H1 (cell line): ENCODE measurements at regions not wholly inside any gene's neighbourhood (a gene's known extent, or its start where the extent isn't known, plus 50 kb on each side); places are given as distances from the start of the nearest gene placed in this dataset.

ENCODE experiments used
- CTCF ChIA-PET: fragments of 300-600 bp; sonication (Branson Sonifier 250); formaldehyde crosslinking; loops from one replicate; lab custom pipeline; 2021; ENCODE audit not compliant: partially characterized antibody; lab: Charles Lee
- POLR2A ChIA-PET: fragments of 300-600 bp; sonication (Branson Sonifier 250); formaldehyde crosslinking; loops from one replicate; lab custom pipeline; 2021; ENCODE audit warnings: inconsistent platforms; ENCODE audit not compliant: partially characterized antibody; lab: Charles Lee
- DNase-seq, 2 experiments: peaks; one replicate each; pipeline versions ENCODE4 v3.0.0 to v3.0.0-alpha.2; 2010 to 2022; ENCODE audit warnings: low spot score in 2 of 2, low read depth in 1 of 2, mixed read lengths in 1 of 2
- FAIRE-seq: peaks from 2 replicates; lab custom pipeline; 2011; peaks lifted over from hg19 to GRCh38; lab: Jason Lieb, UNC
- H2AFZ ChIP-seq: 2 replicates; pipeline ENCODE4 v1.8.1; 2012; ENCODE audit warnings: low read length, inconsistent platforms
- H2AK5ac ChIP-seq: 2 replicates; pipeline ENCODE4 v1.6.1; 2013; ENCODE audit warnings: low read depth, low read length
- H2BK120ac ChIP-seq: replicated peaks from 2 replicates; pipeline ENCODE3; 2013; ENCODE audit warnings: low read depth, low read length, inconsistent platforms
- H2BK12ac ChIP-seq: 2 replicates; pipeline ENCODE4 v1.6.1; 2013; ENCODE audit warnings: low read depth, low read length
- H2BK15ac ChIP-seq: 2 replicates; pipeline ENCODE4 v1.6.1; 2013; ENCODE audit warnings: low read length
- H2BK20ac ChIP-seq: 2 replicates; pipeline ENCODE4 v1.6.1; 2013; ENCODE audit warnings: low read length
- H2BK5ac ChIP-seq: 2 replicates; pipeline ENCODE4 v1.6.1; 2013; ENCODE audit warnings: low read depth, low read length
- H3K14ac ChIP-seq: 2 replicates; pipeline ENCODE4 v1.6.1; 2013; ENCODE audit warnings: inconsistent platforms; ENCODE audit not compliant: insufficient read length
- H3K18ac ChIP-seq: 2 replicates; pipeline ENCODE4 v1.6.1; 2013; ENCODE audit warnings: low read length; ENCODE audit errors: extremely low read depth
- H3K23ac ChIP-seq: 2 replicates; pipeline ENCODE4 v1.6.1; 2013; ENCODE audit warnings: inconsistent platforms; ENCODE audit not compliant: insufficient read length
- H3K23me2 ChIP-seq: 2 replicates; pipeline ENCODE4 v1.6.1; 2013; ENCODE audit warnings: low read depth, low read length
- H3K27ac ChIP-seq: 2 replicates; pipeline ENCODE4 v1.6.1; 2011; ENCODE audit warnings: low read depth, low read length, inconsistent platforms
- H3K27me3 ChIP-seq, 4 experiments: replicated peaks in 1 of 4; 1 replicate in 1 of 4; 2 replicates in 3 of 4; pipeline versions ENCODE4 v1.6.1 to v1.8.1; 2011 to 2013; ENCODE audit warnings: low read length in 3 of 4, mild to moderate bottlenecking in 3 of 4, inconsistent platforms in 2 of 4, mixed read lengths in 2 of 4, moderate library complexity in 1 of 4; ENCODE audit not compliant: control insufficient read depth in 3 of 4, insufficient read depth in 3 of 4; ENCODE audit errors: extremely low read depth in 1 of 4
- H3K36me3 ChIP-seq, 4 experiments: 2 replicates each; pipeline versions ENCODE4 v1.6.1 to v1.8.1; 2011 to 2013; ENCODE audit warnings: mild to moderate bottlenecking in 4 of 4, low read length in 3 of 4, moderate library complexity in 2 of 4, control low read depth in 1 of 4, inconsistent platforms in 1 of 4; ENCODE audit not compliant: insufficient read depth in 4 of 4, control insufficient read depth in 2 of 4
- H3K4ac ChIP-seq: replicated peaks from 2 replicates; pipeline ENCODE3; 2013; ENCODE audit warnings: low read length, low read depth, mixed read lengths, inconsistent platforms; ENCODE audit not compliant: insufficient read length
- H3K4me1 ChIP-seq, 4 experiments: replicated peaks in 1 of 4; 1 replicate in 1 of 4; 2 replicates in 3 of 4; pipeline versions ENCODE4 v1.6.1 to v1.8.1; 2011 to 2013; ENCODE audit warnings: low read length in 3 of 4, inconsistent platforms in 2 of 4, mixed read lengths in 1 of 4; ENCODE audit not compliant: insufficient read depth in 4 of 4, control insufficient read depth in 3 of 4
- H3K4me2 ChIP-seq, 2 experiments: 2 replicates each; pipeline versions ENCODE4 v1.6.1 to v1.8.1; 2011 to 2013; ENCODE audit warnings: low read depth in 2 of 2, low read length in 2 of 2, control low read depth in 1 of 2, inconsistent platforms in 1 of 2, mild to moderate bottlenecking in 1 of 2; ENCODE audit not compliant: insufficient read depth in 1 of 2
- H3K4me3 ChIP-seq, 4 experiments: fragments of 200-600, 300-600 bp in 1 of 4; sonication (generic), shearing (Covaris generic), sonication (Bioruptor Twin) in 1 of 4; 2 replicates each; pipeline versions ENCODE4 v1.5.1 to v1.8.1; 2011 to 2016; ENCODE audit warnings: low read length in 4 of 4, low read depth in 3 of 4, control low read depth in 2 of 4, inconsistent platforms in 2 of 4, mild to moderate bottlenecking in 2 of 4, mixed read lengths in 1 of 4, moderate library complexity in 1 of 4; ENCODE audit not compliant: insufficient read depth in 2 of 4; ENCODE audit errors: extremely low read depth in 1 of 4
- H3K56ac ChIP-seq: replicated peaks from 2 replicates; pipeline ENCODE3; 2013; ENCODE audit warnings: low read depth, mild to moderate bottlenecking, mixed read lengths, low read length, inconsistent platforms; ENCODE audit not compliant: insufficient read length
- H3K79me1 ChIP-seq: 2 replicates; pipeline ENCODE4 v1.6.1; 2013; ENCODE audit warnings: low read depth, low read length, control low read depth
- H3K79me2 ChIP-seq, 2 experiments: 2 replicates each; pipeline versions ENCODE4 v1.6.1 to v1.8.1; 2012 to 2013; ENCODE audit warnings: low read length in 2 of 2, mild to moderate bottlenecking in 2 of 2, inconsistent platforms in 1 of 2; ENCODE audit not compliant: insufficient read depth in 2 of 2, control insufficient read depth in 1 of 2
- H3K9ac ChIP-seq, 4 experiments: replicated peaks in 1 of 4; 1 replicate in 1 of 4; 2 replicates in 3 of 4; pipeline versions ENCODE4 v1.6.1 to v1.8.1; 2011 to 2013; ENCODE audit warnings: low read depth in 3 of 4, low read length in 3 of 4, control low read depth in 2 of 4, mild to moderate bottlenecking in 2 of 4, moderate library complexity in 2 of 4, inconsistent platforms in 1 of 4; ENCODE audit errors: extremely low read depth in 1 of 4
- H3K9me3 ChIP-seq, 2 experiments: 2 replicates each; pipeline versions ENCODE4 v1.6.1 to v1.8.1; 2012 to 2013; ENCODE audit warnings: mild to moderate bottlenecking in 2 of 2, moderate library complexity in 2 of 2, control low read depth in 1 of 2, inconsistent platforms in 1 of 2, low read depth in 1 of 2, low read length in 1 of 2, mixed read lengths in 1 of 2; ENCODE audit not compliant: insufficient read depth in 2 of 2
- H4K20me1 ChIP-seq, 2 experiments: replicated peaks in 1 of 2; 2 replicates each; pipeline versions ENCODE3 to v1.8.1; 2011 to 2013; ENCODE audit warnings: inconsistent platforms in 2 of 2, low read length in 2 of 2, mild to moderate bottlenecking in 1 of 2; ENCODE audit not compliant: insufficient read depth in 2 of 2, control insufficient read depth in 1 of 2
- H4K5ac ChIP-seq: 2 replicates; pipeline ENCODE4 v1.6.1; 2013; ENCODE audit warnings: low read length, low read depth, mixed read lengths, inconsistent platforms; ENCODE audit not compliant: insufficient read length
- H4K8ac ChIP-seq: 2 replicates; pipeline ENCODE4 v1.8.0; 2013; ENCODE audit warnings: mild to moderate bottlenecking, moderate library complexity, low read length, inconsistent platforms; ENCODE audit not compliant: insufficient read depth; ENCODE audit errors: extremely low read depth
- H4K91ac ChIP-seq: replicated peaks from 2 replicates; pipeline ENCODE3; 2013; ENCODE audit warnings: low read length, mixed read lengths, inconsistent platforms; ENCODE audit not compliant: insufficient read length
- BRCA1 ChIP-seq: IDR thresholded peaks from 2 replicates; pipeline ENCODE4 v1.6.1; 2012; ENCODE audit warnings: low read depth, low read length, improper control_type of control experiment
- HDAC2 ChIP-seq, 2 experiments: fragments of 300-600 bp in 1 of 2; sonication (generic) in 1 of 2; IDR thresholded peaks; 2 replicates each; pipeline ENCODE4 v1.6.1; 2011 to 2012; ENCODE audit warnings: low read depth in 2 of 2, low read length in 2 of 2, mild to moderate bottlenecking in 2 of 2, moderate library complexity in 2 of 2, borderline replicate concordance in 1 of 2, inconsistent platforms in 1 of 2
- HDAC6 ChIP-seq: IDR thresholded peaks from one replicate; pipeline ENCODE4 v1.7.1; 2012; ENCODE audit warnings: low read depth, mild to moderate bottlenecking, inconsistent platforms, low read length, moderate library complexity
- JUN ChIP-seq: IDR thresholded peaks from 2 replicates; pipeline ENCODE4 v1.6.1; 2011; ENCODE audit warnings: low read depth, mild to moderate bottlenecking, improper control_type of control experiment, low read length
- JUND ChIP-seq: IDR thresholded peaks from 2 replicates; pipeline ENCODE4 v1.6.1; 2011; ENCODE audit warnings: mild to moderate bottlenecking, improper control_type of control experiment, low read length
- KDM1A ChIP-seq: fragments of 200-600, 300-600 bp; sonication (generic); IDR thresholded peaks from 2 replicates; pipeline ENCODE4 v1.7.1; 2016; ENCODE audit warnings: mild to moderate bottlenecking, low read length, borderline replicate concordance
- POLR2A ChIP-seq, 2 experiments: IDR thresholded peaks; 1 replicate in 1 of 2; 2 replicates in 1 of 2; pipeline ENCODE4 v1.6.1; 2011; ENCODE audit warnings: low read depth in 2 of 2, low read length in 2 of 2, mild to moderate bottlenecking in 2 of 2; ENCODE audit errors: control extremely low read depth in 1 of 2
- SP1 ChIP-seq: IDR thresholded peaks from 2 replicates; pipeline ENCODE4 v1.6.1; 2011; ENCODE audit warnings: low read depth, low read length
- WGBS, 2 experiments: shearing (Covaris generic) in 1 of 2; methylation state at CpG; one replicate each; pipeline versions ENCODE4 v1.1.6 to v1.1.7; 2013 to 2015; ENCODE audit warnings: low lambda C conversion rate in 2 of 2, mixed read lengths in 2 of 2, inconsistent platforms in 1 of 2, low coverage in 1 of 2, missing lambda C conversion rate in 1 of 2; ENCODE audit not compliant: insufficient replicate concordance in 2 of 2, insufficient coverage in 1 of 2, insufficient read length in 1 of 2; ENCODE audit errors: extremely low coverage in 1 of 2, missing lambda C conversion rate in 1 of 2; 5-methylcytosine and 5-hydroxymethylcytosine counted together
- TF ChIP-seq, protein P1 (sequence below): IDR thresholded peaks from 2 replicates; pipeline ENCODE4 v1.6.1; 2012; ENCODE audit warnings: inconsistent platforms
- TF ChIP-seq, protein P2 (sequence below), 3 experiments: IDR thresholded peaks; 1 replicate in 2 of 3; 2 replicates in 1 of 3; pipeline versions ENCODE4 v1.5.1 to v1.6.1; 2011; ENCODE audit warnings: low read length in 3 of 3, mild to moderate bottlenecking in 3 of 3, inconsistent platforms in 2 of 3, low read depth in 1 of 3, moderate library complexity in 1 of 3; ENCODE audit not compliant: insufficient read depth in 1 of 3; ENCODE audit errors: control extremely low read depth in 1 of 3

DNA sequence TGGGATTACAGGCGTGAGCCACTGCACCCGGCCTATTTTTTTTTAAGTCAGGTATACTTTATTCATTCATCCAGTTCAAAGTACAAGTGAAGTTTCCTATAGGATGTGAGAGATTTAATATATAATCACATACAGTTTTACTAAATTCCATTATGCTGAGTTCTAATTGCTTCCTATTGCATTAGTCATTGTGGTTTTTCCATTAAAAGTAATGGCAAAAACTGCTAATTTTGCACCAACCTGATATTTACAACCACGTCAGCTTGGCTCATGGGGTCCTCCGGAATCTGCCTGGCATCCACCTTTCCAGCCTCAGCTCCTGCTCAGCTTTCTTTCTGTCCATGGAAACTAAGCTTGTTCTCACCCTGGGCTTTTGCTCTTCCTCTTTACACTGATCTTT lies 67.0 kb upstream of the CSRP2 start:
- Histone ChIP-seq H3K79me1 (no peaks in the 10 kb centered on the region; the same call in 1 of the 2 replicates), H2BK5ac (no peak overlapping the region; the same call in 1 of the 2 replicates), H3K4me3 (no peak overlapping the region), H3K9ac (no peak overlapping the region), H2AFZ (no peak overlapping the region), H3K23ac (no peak overlapping the region), H3K23me2 (no peaks in the 10 kb centered on the region), H3K79me2 (no peaks in the 10 kb centered on the region), H3K18ac (no peak overlapping the region), H3K9me3 (no peaks in the 10 kb centered on the region), H3K4ac (no peak overlapping the region), H2BK12ac (no peak overlapping the region), H3K27ac (no peak overlapping the region), H3K14ac (no peak overlapping the region), H4K5ac (no peak overlapping the region), H2BK20ac (no peak overlapping the region), H2BK120ac (no peak overlapping the region), H4K20me1 (no peaks in the 10 kb centered on the region), H3K27me3 (peaks cover 0 to 1% (median 0%) of the 10 kb centered on the region in 4 experiments; a peak in 1 of 7 replicates), H2AK5ac (no peak overlapping the region), H3K4me1 (no peaks in the 10 kb centered on the region), H2BK15ac (no peak overlapping the region), H3K56ac (no peak overlapping the region), H4K91ac (no peak overlapping the region), H3K36me3 (no peaks in the 10 kb centered on the region), H4K8ac (no peak overlapping the region), H3K4me2 (no peak overlapping the region)
- 89% methylated on average over 4 of the region's 4 CpGs; no CpG with 5 or more reads in 1 of the 2 experiments for WGBS, 2 experiments
- FAIRE-seq = no peak
- CTCF ChIA-PET = interaction anchor here (0.8 to 2.1 kb wide), 3 partner anchors 18 to 65 kb away, joined by 3 to 6 read pairs (median 3); no protein-coding TSS in a partner anchor
- POLR2A ChIA-PET = no interaction called here
- no peak for DNase-seq
- TF ChIP-seq, protein P1, sequence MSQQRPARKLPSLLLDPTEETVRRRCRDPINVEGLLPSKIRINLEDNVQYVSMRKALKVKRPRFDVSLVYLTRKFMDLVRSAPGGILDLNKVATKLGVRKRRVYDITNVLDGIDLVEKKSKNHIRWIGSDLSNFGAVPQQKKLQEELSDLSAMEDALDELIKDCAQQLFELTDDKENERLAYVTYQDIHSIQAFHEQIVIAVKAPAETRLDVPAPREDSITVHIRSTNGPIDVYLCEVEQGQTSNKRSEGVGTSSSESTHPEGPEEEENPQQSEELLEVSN = no peak
- no peak for TF ChIP-seq POLR2A (IDR thresholded peaks at IDR 0.05; ENCODE audit: control extremely low read depth in 1 of 2, low read depth in 2 of 2, low read length in 2 of 2)
- no peak for TF ChIP-seq HDAC6
- TF ChIP-seq JUN = no peak
- no peak for TF ChIP-seq JUND
- TF ChIP-seq, protein P2, sequence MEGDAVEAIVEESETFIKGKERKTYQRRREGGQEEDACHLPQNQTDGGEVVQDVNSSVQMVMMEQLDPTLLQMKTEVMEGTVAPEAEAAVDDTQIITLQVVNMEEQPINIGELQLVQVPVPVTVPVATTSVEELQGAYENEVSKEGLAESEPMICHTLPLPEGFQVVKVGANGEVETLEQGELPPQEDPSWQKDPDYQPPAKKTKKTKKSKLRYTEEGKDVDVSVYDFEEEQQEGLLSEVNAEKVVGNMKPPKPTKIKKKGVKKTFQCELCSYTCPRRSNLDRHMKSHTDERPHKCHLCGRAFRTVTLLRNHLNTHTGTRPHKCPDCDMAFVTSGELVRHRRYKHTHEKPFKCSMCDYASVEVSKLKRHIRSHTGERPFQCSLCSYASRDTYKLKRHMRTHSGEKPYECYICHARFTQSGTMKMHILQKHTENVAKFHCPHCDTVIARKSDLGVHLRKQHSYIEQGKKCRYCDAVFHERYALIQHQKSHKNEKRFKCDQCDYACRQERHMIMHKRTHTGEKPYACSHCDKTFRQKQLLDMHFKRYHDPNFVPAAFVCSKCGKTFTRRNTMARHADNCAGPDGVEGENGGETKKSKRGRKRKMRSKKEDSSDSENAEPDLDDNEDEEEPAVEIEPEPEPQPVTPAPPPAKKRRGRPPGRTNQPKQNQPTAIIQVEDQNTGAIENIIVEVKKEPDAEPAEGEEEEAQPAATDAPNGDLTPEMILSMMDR (IDR thresholded peaks at IDR 0.05; ENCODE audit: control extremely low read depth in 1 of 3, insufficient read depth in 1 of 3, low read depth in 1 of 3, low read length in 3 of 3) = no peak
- no peak for TF ChIP-seq KDM1A
- TF ChIP-seq SP1 = no peak
- TF ChIP-seq BRCA1 = no peak
- no peak for TF ChIP-seq HDAC2 (IDR thresholded peaks at IDR 0.05; ENCODE audit: borderline replicate concordance in 1 of 2, low read depth in 2 of 2, low read length in 2 of 2)
